AG10803 (cell line): ENCODE measurements at regions not wholly inside any gene's neighbourhood (a gene's known extent, or its start where the extent isn't known, plus 50 kb on each side); places are given as distances from the start of the nearest gene placed in this dataset.

Experiments used
- DNase-seq: peaks from one replicate; pipeline ENCODE4 v3.0.0; 2010; ENCODE audit warnings: low read depth
- H3K4me3 ChIP-seq: 2 replicates; pipeline ENCODE4 v1.5.1; 2011; ENCODE audit warnings: mild to moderate bottlenecking, low read length, control low read depth
- TF ChIP-seq, protein P1 (sequence below): conservative IDR thresholded peaks from 2 replicates; pipeline ENCODE4 v1.5.1; 2011; ENCODE audit warnings: mild to moderate bottlenecking, low read length, control low read depth, inconsistent platforms

DNA sequence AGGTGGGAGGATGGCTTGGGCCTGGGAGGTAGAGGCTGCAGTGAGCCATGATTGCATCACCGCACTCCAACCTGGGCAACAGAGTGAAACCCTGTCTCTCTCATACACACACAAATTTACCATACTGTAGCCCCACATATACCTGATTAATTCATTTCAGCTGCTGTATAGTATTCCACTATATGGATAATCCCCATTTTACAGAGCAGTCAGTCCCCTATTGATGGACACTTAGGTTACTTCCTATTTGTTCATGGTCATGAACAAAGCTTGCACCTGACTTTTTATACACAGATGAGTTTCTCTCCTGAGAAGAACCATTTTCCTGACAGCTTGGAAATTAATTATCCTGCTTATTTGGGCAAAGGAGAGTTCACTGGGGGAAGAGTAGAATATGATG lies 59.2 kb downstream of the EMX2 start:
- TF ChIP-seq, protein P1, sequence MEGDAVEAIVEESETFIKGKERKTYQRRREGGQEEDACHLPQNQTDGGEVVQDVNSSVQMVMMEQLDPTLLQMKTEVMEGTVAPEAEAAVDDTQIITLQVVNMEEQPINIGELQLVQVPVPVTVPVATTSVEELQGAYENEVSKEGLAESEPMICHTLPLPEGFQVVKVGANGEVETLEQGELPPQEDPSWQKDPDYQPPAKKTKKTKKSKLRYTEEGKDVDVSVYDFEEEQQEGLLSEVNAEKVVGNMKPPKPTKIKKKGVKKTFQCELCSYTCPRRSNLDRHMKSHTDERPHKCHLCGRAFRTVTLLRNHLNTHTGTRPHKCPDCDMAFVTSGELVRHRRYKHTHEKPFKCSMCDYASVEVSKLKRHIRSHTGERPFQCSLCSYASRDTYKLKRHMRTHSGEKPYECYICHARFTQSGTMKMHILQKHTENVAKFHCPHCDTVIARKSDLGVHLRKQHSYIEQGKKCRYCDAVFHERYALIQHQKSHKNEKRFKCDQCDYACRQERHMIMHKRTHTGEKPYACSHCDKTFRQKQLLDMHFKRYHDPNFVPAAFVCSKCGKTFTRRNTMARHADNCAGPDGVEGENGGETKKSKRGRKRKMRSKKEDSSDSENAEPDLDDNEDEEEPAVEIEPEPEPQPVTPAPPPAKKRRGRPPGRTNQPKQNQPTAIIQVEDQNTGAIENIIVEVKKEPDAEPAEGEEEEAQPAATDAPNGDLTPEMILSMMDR, result no peak
- no peak for DNase-seq
- no peak overlapping the region for H3K4me3 ChIP-seq

DNA sequence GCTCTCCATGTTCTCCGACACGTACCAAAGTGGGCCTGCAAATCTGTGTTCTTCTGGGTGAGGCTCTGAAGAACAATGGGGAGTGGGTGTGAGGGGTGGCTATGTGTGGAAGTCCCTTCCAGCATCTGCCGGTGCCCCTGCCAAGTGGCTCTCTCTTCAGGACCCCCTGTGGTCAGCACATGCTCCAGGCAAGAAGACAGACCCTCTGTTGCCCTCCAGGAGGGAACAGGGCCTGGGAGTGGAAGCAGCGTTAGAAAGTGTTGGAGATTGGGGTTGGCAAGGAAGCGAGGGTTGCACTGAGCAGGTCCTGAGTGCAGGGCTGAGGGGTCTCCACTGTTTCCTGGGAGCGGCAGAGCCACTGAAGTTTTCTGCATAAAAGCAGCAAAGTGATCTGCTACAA lies 60.5 kb downstream of the EMX2 start:
- DNase-seq, result no peak
- TF ChIP-seq, protein P1, result no peak
- no peak overlapping the region for H3K4me3 ChIP-seq

DNA sequence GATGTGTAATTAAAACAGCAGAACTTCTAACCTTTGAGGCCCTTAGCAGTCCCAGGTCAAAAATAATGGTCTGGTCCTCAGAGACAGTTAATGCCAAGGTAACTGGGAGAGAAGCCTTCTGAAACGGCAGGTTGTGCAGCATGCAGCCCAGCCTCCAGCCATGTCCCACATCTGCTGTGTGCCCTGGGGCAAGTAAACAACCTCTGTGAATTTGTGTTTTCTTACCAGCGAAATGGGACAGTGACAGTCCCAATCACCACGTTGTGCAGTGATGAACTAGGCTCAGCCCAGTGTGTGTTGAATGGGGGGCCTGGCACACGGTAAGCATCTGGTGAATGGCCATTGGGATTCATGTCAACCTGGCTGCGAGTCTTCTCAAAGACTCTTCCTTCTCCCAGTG lies 61.2 kb downstream of the EMX2 start:
- DNase-seq, result no peak
- TF ChIP-seq, protein P1, result no peak
- no peak overlapping the region for H3K4me3 ChIP-seq

DNA sequence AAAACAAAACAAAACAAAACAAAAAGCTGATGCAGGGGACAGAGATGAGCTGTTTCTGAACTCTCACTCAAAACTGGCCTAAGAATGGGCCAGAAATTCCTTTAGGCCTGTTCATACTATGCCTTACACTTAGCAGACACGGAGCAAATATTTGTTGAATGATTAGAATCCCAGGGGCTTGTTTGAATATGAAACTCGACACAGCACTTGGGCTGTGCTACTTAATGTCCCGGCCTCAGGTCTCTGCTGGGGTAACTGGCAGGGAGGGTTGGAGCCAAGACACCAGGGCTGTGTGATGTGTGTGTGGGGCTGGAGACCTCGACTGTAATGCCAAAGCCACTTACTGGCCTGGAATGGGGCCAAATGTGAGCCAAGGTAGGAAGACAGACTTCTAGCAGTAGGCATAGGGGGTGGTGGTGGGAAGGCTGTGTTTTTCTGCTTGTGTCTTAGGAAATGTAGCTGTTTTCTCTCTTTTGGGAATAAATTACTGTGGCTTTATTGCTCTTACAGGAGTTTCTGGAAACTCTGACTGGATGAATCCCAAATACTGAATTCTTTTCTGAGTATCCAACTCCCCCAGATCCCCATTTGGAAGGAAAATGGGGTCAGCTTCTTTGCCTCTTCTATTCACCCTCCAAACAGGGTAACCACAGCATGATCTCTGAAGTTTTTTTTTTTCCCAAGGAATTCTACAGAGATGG lies 66.7 kb downstream of the EMX2 start:
- TF ChIP-seq, protein P1, result no peak
- peak; percentile 96 for DNase-seq
- peak overlapping the region; percentile 43 for H3K4me3 ChIP-seq

DNA sequence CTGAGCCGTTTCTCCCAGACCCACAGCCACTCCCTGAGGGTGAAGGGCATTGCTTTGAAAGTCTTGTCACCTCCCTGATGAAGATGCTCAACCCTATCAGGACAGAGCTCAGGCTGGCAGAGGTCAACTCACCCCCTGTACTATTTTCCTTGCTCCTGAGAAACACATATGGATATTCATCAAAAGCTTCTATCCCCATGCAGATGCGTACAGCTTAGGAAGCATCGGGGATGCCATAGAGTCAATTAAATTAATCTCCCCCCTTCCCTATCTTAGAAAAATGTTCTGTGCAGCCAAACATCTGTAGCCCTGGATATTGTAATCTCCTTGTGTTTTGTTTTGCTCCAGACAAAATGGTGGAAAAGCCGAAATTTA lies 67.2 kb downstream of the EMX2 start:
- no peak for DNase-seq
- TF ChIP-seq, protein P1, result no peak
- peak overlapping the region; percentile 1 for H3K4me3 ChIP-seq

DNA sequence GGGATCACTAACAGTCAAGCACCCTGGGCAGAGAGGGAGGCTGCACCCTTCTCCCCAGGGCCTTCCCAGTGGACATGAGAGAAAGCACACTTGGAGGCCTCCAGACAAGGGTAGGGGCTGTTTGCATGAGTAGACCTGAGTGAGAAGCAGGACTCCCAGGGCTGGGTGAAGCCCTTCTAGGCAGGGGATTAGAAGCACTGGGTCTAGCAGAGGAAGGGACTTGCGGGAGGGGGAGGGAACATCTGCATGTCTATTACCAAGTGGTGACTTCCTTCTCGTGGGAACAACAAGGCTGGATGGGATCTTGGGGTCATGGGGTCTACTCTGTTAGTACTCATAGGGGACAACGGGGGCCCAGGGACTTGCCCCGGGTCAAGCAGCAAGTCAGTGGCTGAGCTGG lies 67.8 kb downstream of the EMX2 start:
- no peak for DNase-seq
- no peak overlapping the region for H3K4me3 ChIP-seq
- TF ChIP-seq, protein P1, result no peak

DNA sequence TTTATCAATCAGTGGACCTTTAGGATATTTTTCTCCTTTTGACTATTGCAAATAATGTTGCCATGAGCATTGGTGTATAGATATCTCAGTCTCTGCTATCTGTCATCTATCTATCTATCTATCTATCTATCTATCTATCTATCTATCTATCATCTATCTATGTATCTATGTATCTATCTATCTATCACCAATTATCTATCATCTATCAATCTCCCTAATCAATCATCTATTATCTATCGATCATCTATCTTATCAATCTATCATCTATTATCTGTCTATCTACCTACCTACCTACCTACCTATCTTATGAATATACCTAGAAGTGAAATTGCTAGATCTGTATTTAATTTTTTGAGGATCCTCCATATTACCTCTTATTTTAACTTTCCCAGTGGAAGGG lies 69.6 kb downstream of the EMX2 start:
- no peak for DNase-seq
- no peak overlapping the region for H3K4me3 ChIP-seq
- TF ChIP-seq, protein P1, result no peak
